Hepatocyte (in vitro differentiated cells): ENCODE measurements at regions not wholly inside any gene's neighbourhood (a gene's known extent, or its start where the extent isn't known, plus 50 kb on each side); places are given as distances from the start of the nearest gene placed in this dataset.

Source experiments
- DNase-seq: peaks from one replicate; pipeline ENCODE4 v3.0.0-alpha.2; 2016; ENCODE audit warnings: low spot score
- H2AFZ ChIP-seq: fragments of 200-600 bp; sonication (generic); 2 replicates; pipeline ENCODE4 v1.6.0; 2016; ENCODE audit warnings: antibody characterized with exemption, mild to moderate bottlenecking
- H3K27ac ChIP-seq: fragments of 200-600 bp; sonication (generic); 2 replicates; pipeline ENCODE4 v1.5.1; 2016; ENCODE audit warnings: mild to moderate bottlenecking
- H3K27me3 ChIP-seq: fragments of 200-600 bp; sonication (generic); 2 replicates; pipeline ENCODE4 v1.6.1; 2016
- H3K36me3 ChIP-seq: fragments of 200-600 bp; sonication (generic); replicated peaks from 2 replicates; pipeline ENCODE4 v1.5.1; 2016; ENCODE audit warnings: low read depth; ENCODE audit not compliant: insufficient read depth
- H3K4me1 ChIP-seq: fragments of 200-600 bp; sonication (generic); 2 replicates; pipeline ENCODE4 v1.5.1; 2016; ENCODE audit warnings: mild to moderate bottlenecking, moderate library complexity; ENCODE audit not compliant: insufficient read depth
- H3K4me2 ChIP-seq: fragments of 200-600 bp; sonication (generic); 2 replicates; pipeline ENCODE4 v1.6.0; 2016
- H3K4me3 ChIP-seq: fragments of 200-600 bp; sonication (generic); 2 replicates; pipeline ENCODE4 v1.5.1; 2016; ENCODE audit warnings: mild to moderate bottlenecking
- H3K79me2 ChIP-seq: fragments of 200-600 bp; sonication (generic); 2 replicates; pipeline ENCODE4 v1.6.0; 2017; ENCODE audit warnings: mild to moderate bottlenecking
- H3K9me2 ChIP-seq: fragments of 200-600 bp; sonication (generic); replicated peaks from 2 replicates; pipeline ENCODE4 v1.6.0; 2017; ENCODE audit warnings: mild to moderate bottlenecking; ENCODE audit not compliant: insufficient read depth
- H3K9me3 ChIP-seq: fragments of 200-600 bp; sonication (generic); 2 replicates; pipeline ENCODE4 v1.5.1; 2016; ENCODE audit warnings: low read depth, mild to moderate bottlenecking
- H4K20me1 ChIP-seq: fragments of 200-600 bp; sonication (generic); 2 replicates; pipeline ENCODE4 v1.6.0; 2016; ENCODE audit warnings: mild to moderate bottlenecking; ENCODE audit not compliant: insufficient read depth, poor library complexity, severe bottlenecking
- EZH2 ChIP-seq: fragments of 200-600 bp; sonication (generic); IDR thresholded peaks from 2 replicates; pipeline ENCODE4 v1.6.1; 2016; ENCODE audit warnings: antibody characterized with exemption, mild to moderate bottlenecking, borderline replicate concordance
- EZH2phosphoT487 ChIP-seq: fragments of 200-600 bp; sonication (generic); IDR thresholded peaks from one replicate; pipeline ENCODE4 v1.6.1; 2018; ENCODE audit warnings: antibody characterized with exemption, mild to moderate bottlenecking, low read depth, moderate library complexity; ENCODE audit not compliant: unreplicated experiment, severe bottlenecking
- WGBS: methylation state at CpG from one replicate; pipeline ENCODE4 v1.1.6; 2016; ENCODE audit warnings: low lambda C conversion rate; ENCODE audit errors: missing lambda C conversion rate; 5-methylcytosine and 5-hydroxymethylcytosine counted together
- TF ChIP-seq, protein P1 (sequence below): fragments of 200-600 bp; sonication (generic); IDR thresholded peaks from 2 replicates; pipeline ENCODE4 v1.5.1; 2016; ENCODE audit warnings: antibody characterized with exemption, mild to moderate bottlenecking; ENCODE audit not compliant: poor library complexity

DNA sequence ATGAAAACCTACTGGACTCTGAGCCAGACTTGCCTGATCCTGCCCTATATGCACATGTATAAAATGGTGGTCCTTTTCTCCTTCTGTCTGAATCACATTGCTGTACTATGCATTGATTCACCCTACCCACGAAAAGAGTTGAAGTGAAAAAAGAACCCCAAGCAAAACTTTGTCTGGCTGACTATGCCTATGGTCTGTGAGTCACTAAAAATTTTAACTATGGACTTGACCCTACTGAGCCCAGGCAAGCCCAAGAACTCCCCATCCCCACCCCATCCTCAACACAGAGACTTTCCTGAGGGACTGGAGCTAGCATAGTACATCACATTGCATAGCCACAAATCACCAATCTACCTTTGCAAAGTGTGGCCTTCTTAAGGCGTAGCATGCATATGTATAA, 116.6 kb upstream of the TENM3 start:
- H3K4me1 ChIP-seq: no peaks in the 10 kb centered on the region
- H2AFZ ChIP-seq: no peak overlapping the region
- no peak overlapping the region for H3K27ac ChIP-seq
- no peaks in the 10 kb centered on the region for H3K36me3 ChIP-seq
- no peaks in the 10 kb centered on the region for H3K9me3 ChIP-seq
- no peak for TF ChIP-seq EZH2phosphoT487
- H3K9me2 ChIP-seq: no peaks in the 10 kb centered on the region
- H4K20me1 ChIP-seq: no peaks in the 10 kb centered on the region
- no peak overlapping the region for H3K4me3 ChIP-seq
- WGBS: 98% methylated on average over 2 of the region's 2 CpGs
- H3K27me3 ChIP-seq: no peaks in the 10 kb centered on the region
- no peaks in the 10 kb centered on the region for H3K79me2 ChIP-seq
- H3K4me2 ChIP-seq: no peak overlapping the region
- no peak for DNase-seq

DNA sequence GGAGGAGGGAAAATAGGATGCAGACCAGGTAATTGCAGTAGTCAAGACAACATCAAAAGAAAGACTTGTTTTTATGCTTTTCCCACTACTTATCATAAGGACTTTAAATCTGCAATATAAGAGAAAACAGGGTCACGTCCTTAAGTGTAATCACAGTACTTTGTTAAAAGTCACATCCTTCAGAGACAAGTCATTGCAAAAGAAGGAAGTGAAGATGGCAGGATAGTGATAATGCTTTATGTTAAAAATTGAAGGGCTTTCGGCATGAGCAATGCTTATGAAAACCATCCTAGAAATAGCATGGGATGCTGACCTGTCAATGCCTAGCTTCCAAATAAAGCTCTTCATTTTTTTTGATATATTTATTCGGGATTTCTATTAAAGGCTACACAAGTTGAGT, 110.2 kb upstream of the TENM3 start:
- Histone ChIP-seq H3K27ac (no peak overlapping the region), H3K9me2 (no peaks in the 10 kb centered on the region), H2AFZ (no peak overlapping the region), H4K20me1 (no peaks in the 10 kb centered on the region), H3K36me3 (no peaks in the 10 kb centered on the region), H3K9me3 (no peaks in the 10 kb centered on the region), H3K4me2 (no peak overlapping the region), H3K27me3 (no peaks in the 10 kb centered on the region), H3K4me1 (no peaks in the 10 kb centered on the region), H3K4me3 (no peak overlapping the region), H3K79me2 (no peaks in the 10 kb centered on the region)
- 92% methylated on average over 3 of the region's 3 CpGs for WGBS
- no peak for DNase-seq
- TF ChIP-seq, protein P1, sequence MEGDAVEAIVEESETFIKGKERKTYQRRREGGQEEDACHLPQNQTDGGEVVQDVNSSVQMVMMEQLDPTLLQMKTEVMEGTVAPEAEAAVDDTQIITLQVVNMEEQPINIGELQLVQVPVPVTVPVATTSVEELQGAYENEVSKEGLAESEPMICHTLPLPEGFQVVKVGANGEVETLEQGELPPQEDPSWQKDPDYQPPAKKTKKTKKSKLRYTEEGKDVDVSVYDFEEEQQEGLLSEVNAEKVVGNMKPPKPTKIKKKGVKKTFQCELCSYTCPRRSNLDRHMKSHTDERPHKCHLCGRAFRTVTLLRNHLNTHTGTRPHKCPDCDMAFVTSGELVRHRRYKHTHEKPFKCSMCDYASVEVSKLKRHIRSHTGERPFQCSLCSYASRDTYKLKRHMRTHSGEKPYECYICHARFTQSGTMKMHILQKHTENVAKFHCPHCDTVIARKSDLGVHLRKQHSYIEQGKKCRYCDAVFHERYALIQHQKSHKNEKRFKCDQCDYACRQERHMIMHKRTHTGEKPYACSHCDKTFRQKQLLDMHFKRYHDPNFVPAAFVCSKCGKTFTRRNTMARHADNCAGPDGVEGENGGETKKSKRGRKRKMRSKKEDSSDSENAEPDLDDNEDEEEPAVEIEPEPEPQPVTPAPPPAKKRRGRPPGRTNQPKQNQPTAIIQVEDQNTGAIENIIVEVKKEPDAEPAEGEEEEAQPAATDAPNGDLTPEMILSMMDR: no peak
- TF ChIP-seq EZH2 (no peak), EZH2phosphoT487 (no peak)

DNA sequence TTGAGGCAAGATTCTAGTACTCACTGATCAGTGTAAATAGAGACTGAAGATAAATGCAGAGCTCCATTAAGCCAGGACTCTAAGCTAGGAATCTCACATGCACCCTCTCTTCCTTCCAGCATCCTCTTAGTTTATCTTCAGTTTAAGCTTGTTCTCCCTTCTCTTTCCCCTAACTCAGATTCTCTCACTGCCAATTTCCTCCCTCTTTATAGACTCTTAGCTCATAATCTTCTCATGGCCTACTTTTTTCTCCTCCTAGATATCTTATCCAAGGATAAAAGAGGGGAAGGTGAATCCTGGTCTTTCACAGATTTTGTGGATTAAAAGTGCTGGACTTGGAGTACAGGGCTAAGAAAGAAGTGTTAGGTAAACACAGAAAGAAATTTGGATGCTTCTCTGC, 108.9 kb upstream of the TENM3 start:
- Histone ChIP-seq H3K9me2 (no peaks in the 10 kb centered on the region), H4K20me1 (no peaks in the 10 kb centered on the region), H3K9me3 (no peaks in the 10 kb centered on the region), H3K27me3 (no peaks in the 10 kb centered on the region), H2AFZ (no peak overlapping the region), H3K4me1 (no peaks in the 10 kb centered on the region), H3K79me2 (no peaks in the 10 kb centered on the region), H3K36me3 (no peaks in the 10 kb centered on the region), H3K4me2 (no peak overlapping the region), H3K27ac (no peak overlapping the region), H3K4me3 (no peak overlapping the region)
- TF ChIP-seq EZH2phosphoT487 (no peak), EZH2 (no peak)
- TF ChIP-seq, protein P1: no peak
- DNase-seq: no peak

DNA sequence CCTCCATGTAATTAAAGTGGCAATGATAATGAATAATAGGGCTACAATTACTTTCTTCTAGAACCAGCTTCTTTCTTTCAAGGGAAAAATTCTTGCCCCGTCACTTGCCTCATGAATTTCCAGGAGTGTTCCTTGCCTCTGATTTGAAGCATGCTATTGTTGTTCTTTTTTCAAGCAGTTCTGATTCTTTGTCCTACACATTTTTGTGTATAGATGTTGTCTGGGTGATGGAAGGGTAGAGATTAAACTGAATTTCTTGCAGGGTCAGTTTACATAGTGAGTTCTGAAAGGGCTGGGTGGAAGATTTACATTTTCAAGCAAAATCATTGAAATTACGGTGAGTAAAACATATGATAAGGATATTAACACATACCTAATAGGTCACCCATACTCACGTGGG, 107.0 kb upstream of the TENM3 start:
- 84% methylated on average over 3 of the region's 3 CpGs for WGBS
- Histone ChIP-seq H2AFZ (no peak overlapping the region), H4K20me1 (no peaks in the 10 kb centered on the region), H3K4me2 (no peak overlapping the region), H3K9me3 (no peaks in the 10 kb centered on the region), H3K27ac (no peak overlapping the region), H3K36me3 (no peaks in the 10 kb centered on the region), H3K9me2 (no peaks in the 10 kb centered on the region), H3K27me3 (peaks cover under 1% of the 10 kb centered on the region), H3K4me3 (no peak overlapping the region), H3K4me1 (no peaks in the 10 kb centered on the region), H3K79me2 (no peaks in the 10 kb centered on the region)
- no peak for DNase-seq
- TF ChIP-seq, protein P1: no peak
- no peak for TF ChIP-seq EZH2
- no peak for TF ChIP-seq EZH2phosphoT487
